IMR-90 (cell line): ENCODE measurements at regions not wholly inside any gene's neighbourhood (a gene's known extent, or its start where the extent isn't known, plus 50 kb on each side); places are given as distances from the start of the nearest gene placed in this dataset.
"Not testable (repeated sequence)": the region's sequence is repeated elsewhere in the genome, so short reads cannot be mapped to it uniquely, and the experiment has no call there.

Experiments used
- ATAC-seq: fragments of 200-7000 bp; cut with Tn5 transposase; 2 replicates; pipeline ENCODE4 v1.9.1; 2020; ENCODE audit warnings: low read depth, mild to moderate bottlenecking, moderate library complexity
- BruUV-seq: library from RNA; stranded (reverse); fragments of 400-500 nt; replicated peaks from 2 replicates; lab custom pipeline; 2021; lab: Mats Ljungman, UMichigan
- CTCF ChIA-PET: fragments of 300-600 bp; formaldehyde crosslinking; extraction: SDS; loops from one replicate; lab custom pipeline; 2021; ENCODE audit warnings: antibody characterized with exemption; lab: Yijun Ruan, JAX
- POLR2A ChIA-PET: fragments of 300-600 bp; sonication (Branson Sonifier 250); formaldehyde crosslinking; loops from one replicate; lab custom pipeline; 2022; ENCODE audit warnings: antibody characterized with exemption; ENCODE audit not compliant: unreplicated experiment; lab: Charles Lee
- DNase-seq: peaks from one replicate; pipeline ENCODE4 v3.0.0; 2013
- H2AFZ ChIP-seq: replicated peaks from 2 replicates; pipeline ENCODE3; 2013; ENCODE audit warnings: low read length, mild to moderate bottlenecking; ENCODE audit not compliant: poor library complexity
- H2AK5ac ChIP-seq: 2 replicates; pipeline ENCODE4 v1.6.1; 2013; ENCODE audit warnings: low read depth, low read length, inconsistent platforms
- H2AK9ac ChIP-seq: replicated peaks from 2 replicates; pipeline ENCODE3; 2013; ENCODE audit warnings: mild to moderate bottlenecking, low read depth, low read length, moderate library complexity; ENCODE audit not compliant: poor library complexity
- H2BK120ac ChIP-seq: 2 replicates; pipeline ENCODE4 v1.6.1; 2013; ENCODE audit warnings: low read depth, low read length, inconsistent platforms
- H2BK15ac ChIP-seq: 3 replicates; pipeline ENCODE4 v1.6.1; 2013; ENCODE audit warnings: low read depth, low read length, inconsistent platforms
- H2BK20ac ChIP-seq: 2 replicates; pipeline ENCODE4 v1.6.1; 2013; ENCODE audit warnings: low read depth, mild to moderate bottlenecking, inconsistent platforms, low read length, moderate library complexity
- H2BK5ac ChIP-seq: 2 replicates; pipeline ENCODE4 v1.6.1; 2013; ENCODE audit warnings: mild to moderate bottlenecking, low read depth, low read length, inconsistent platforms; ENCODE audit not compliant: poor library complexity, severe bottlenecking
- H3K14ac ChIP-seq: replicated peaks from 2 replicates; pipeline ENCODE4 v1.6.1; 2013; ENCODE audit warnings: low read depth, low read length, inconsistent platforms
- H3K18ac ChIP-seq: 2 replicates; pipeline ENCODE4 v1.6.1; 2013; ENCODE audit warnings: low read depth, low read length, control low read depth
- H3K23ac ChIP-seq: 2 replicates; pipeline ENCODE4 v1.6.1; 2013; ENCODE audit warnings: low read depth, low read length, inconsistent platforms
- H3K27ac ChIP-seq: 2 replicates; pipeline ENCODE4 v1.5.1; 2013; ENCODE audit warnings: mild to moderate bottlenecking, control low read depth, low read length; ENCODE audit not compliant: insufficient read depth
- H3K27me3 ChIP-seq: 2 replicates; pipeline ENCODE4 v1.6.1; 2013; ENCODE audit warnings: low read length; ENCODE audit not compliant: control insufficient read depth, insufficient read depth
- H3K36me3 ChIP-seq: 2 replicates; pipeline ENCODE4 v1.6.1; 2013; ENCODE audit warnings: low read length, mixed read lengths; ENCODE audit not compliant: control insufficient read depth, insufficient read depth
- H3K4ac ChIP-seq: 2 replicates; pipeline ENCODE4 v1.6.1; 2013; ENCODE audit warnings: low read depth, low read length, inconsistent platforms
- H3K4me1 ChIP-seq: 2 replicates; pipeline ENCODE4 v1.6.1; 2013; ENCODE audit warnings: low read length, mixed read lengths; ENCODE audit not compliant: control insufficient read depth, insufficient read depth
- H3K4me2 ChIP-seq: 2 replicates; pipeline ENCODE4 v1.6.1; 2013; ENCODE audit warnings: low read depth, mild to moderate bottlenecking, control low read depth, low read length, moderate library complexity
- H3K4me3 ChIP-seq: 2 replicates; pipeline ENCODE4 v1.5.1; 2013; ENCODE audit warnings: low read depth, mild to moderate bottlenecking, control low read depth, low read length, moderate library complexity; ENCODE audit not compliant: insufficient read depth
- H3K56ac ChIP-seq: 2 replicates; pipeline ENCODE4 v1.6.1; 2013; ENCODE audit warnings: low read length, inconsistent platforms; ENCODE audit not compliant: insufficient read depth; ENCODE audit errors: extremely low read depth
- H3K79me1 ChIP-seq, 2 experiments: 2 replicates each; pipeline ENCODE4 v1.6.1; 2013; ENCODE audit warnings: low read length in 2 of 2, inconsistent platforms in 1 of 2, low read depth in 1 of 2
- H3K9ac ChIP-seq: 2 replicates; pipeline ENCODE4 v1.6.1; 2013; ENCODE audit warnings: low read depth, low read length, control low read depth
- H3K9me1 ChIP-seq: 2 replicates; pipeline ENCODE4 v1.6.1; 2013; ENCODE audit warnings: low read length, inconsistent platforms; ENCODE audit not compliant: insufficient read depth
- H3K9me3 ChIP-seq: 2 replicates; pipeline ENCODE4 v1.6.1; 2013; ENCODE audit warnings: low read length; ENCODE audit not compliant: control insufficient read depth, insufficient read depth
- H4K20me1 ChIP-seq: 2 replicates; pipeline ENCODE4 v1.6.1; 2013; ENCODE audit warnings: low read length, inconsistent platforms; ENCODE audit not compliant: insufficient read depth
- H4K5ac ChIP-seq: 2 replicates; pipeline ENCODE4 v1.6.1; 2013; ENCODE audit warnings: mild to moderate bottlenecking, low read depth, low read length, control low read depth
- H4K8ac ChIP-seq, 2 experiments: 2 replicates each; pipeline ENCODE4 v1.6.1; 2013; ENCODE audit warnings: low read depth in 2 of 2, low read length in 2 of 2, control low read depth in 1 of 2, inconsistent platforms in 1 of 2
- H4K91ac ChIP-seq: 2 replicates; pipeline ENCODE4 v1.6.1; 2013; ENCODE audit warnings: low read depth, low read length, inconsistent platforms; ENCODE audit not compliant: insufficient read depth
- WGBS, 2 experiments: methylation state at CpG; one replicate each; pipeline versions ENCODE4 v1.1.5 to v1.1.7; 2013; ENCODE audit warnings: missing lambda C conversion rate in 2 of 2; ENCODE audit not compliant: insufficient read length in 1 of 2; ENCODE audit errors: extremely low coverage in 2 of 2; 5-methylcytosine and 5-hydroxymethylcytosine counted together
- dilution Hi-C: fragments of 300-500 bp; cut with HindIII; formaldehyde crosslinking; loops from one replicate; pipeline ENCODE4 v1.14.3; 2018; ENCODE audit warnings: low sequenced_read_pairs; ENCODE audit not compliant: unreplicated experiment
- in situ Hi-C: fragments of 300-500 bp; cut with MboI; formaldehyde crosslinking; loops from 3 replicates; pipeline ENCODE4 v1.14.3; 2019; ENCODE audit warnings: low sequenced_read_pairs, inconsistent platforms, mixed read lengths
- intact Hi-C: fragments of 100-400 bp; cut with micrococcal nuclease; formaldehyde crosslinking; loops from 2 replicates; pipeline ENCODE4 v1.10.0; 2022

- H4K8ac ChIP-seq, H3K9ac ChIP-seq, intact Hi-C loops, H3K4me1 ChIP-seq, H2AK5ac ChIP-seq, H3K18ac ChIP-seq, H3K27ac ChIP-seq, H2BK15ac ChIP-seq, H3K4me3 ChIP-seq, H3K9me1 ChIP-seq, H4K5ac ChIP-seq, ATAC-seq, DNase-seq, H3K36me3 ChIP-seq, H3K56ac ChIP-seq, H3K27me3 ChIP-seq, H4K20me1 ChIP-seq, H3K9me3 ChIP-seq, H3K4me2 ChIP-seq, CTCF ChIA-PET, BruUV-seq, dilution Hi-C loops, H2AFZ ChIP-seq, H3K14ac ChIP-seq, H2BK20ac ChIP-seq, H3K4ac ChIP-seq, H3K79me1 ChIP-seq, H2AK9ac ChIP-seq, H4K91ac ChIP-seq, H2BK120ac ChIP-seq, POLR2A ChIA-PET, H3K23ac ChIP-seq, H2BK5ac ChIP-seq: not testable (repeated sequence)
- no CpG with 5 or more reads among the region's 1 CpG for WGBS, 2 experiments
- in situ Hi-C loops: loop anchor here (25.0 kb wide), 1 partner anchor 721 kb away; no protein-coding TSS in a partner anchor
Measured at GRCh38 chr4:86515963-86516362, 78.2 kb upstream of the PTPN13 start.
